GM21360 (cell line): ENCODE measurements at regions not wholly inside any gene's neighbourhood (a gene's known extent, or its start where the extent isn't known, plus 50 kb on each side); places are given as distances from the start of the nearest gene placed in this dataset.

ENCODE experiments used
- ATAC-seq: cut with Tn5 transposase; IDR thresholded peaks from one replicate; pipeline ENCODE4 v1.9.1; 2021; ENCODE audit warnings: mild to moderate bottlenecking, moderate library complexity; ENCODE audit not compliant: unreplicated experiment

DNA sequence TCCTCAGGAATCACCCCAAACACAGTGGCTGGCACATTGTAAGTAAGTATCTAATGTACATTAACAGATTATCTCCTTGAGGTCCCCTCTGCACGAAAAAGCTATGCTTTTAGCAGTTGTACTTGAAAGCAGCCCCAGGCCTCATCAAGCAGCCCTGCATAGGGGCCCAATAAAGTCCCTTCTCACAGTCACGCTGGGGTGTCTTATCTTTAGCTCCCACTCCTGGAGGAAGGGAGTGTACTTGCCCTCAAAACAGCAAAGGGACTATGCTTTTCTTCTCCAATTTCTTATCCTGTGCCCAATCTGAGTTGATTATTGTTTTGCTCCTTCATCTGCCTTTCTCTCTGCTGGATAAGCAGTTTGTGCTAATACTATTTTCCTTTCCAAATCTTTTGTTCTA is 168.8 kb upstream of the PLXNA2 start:
- ATAC-seq = no peak

DNA sequence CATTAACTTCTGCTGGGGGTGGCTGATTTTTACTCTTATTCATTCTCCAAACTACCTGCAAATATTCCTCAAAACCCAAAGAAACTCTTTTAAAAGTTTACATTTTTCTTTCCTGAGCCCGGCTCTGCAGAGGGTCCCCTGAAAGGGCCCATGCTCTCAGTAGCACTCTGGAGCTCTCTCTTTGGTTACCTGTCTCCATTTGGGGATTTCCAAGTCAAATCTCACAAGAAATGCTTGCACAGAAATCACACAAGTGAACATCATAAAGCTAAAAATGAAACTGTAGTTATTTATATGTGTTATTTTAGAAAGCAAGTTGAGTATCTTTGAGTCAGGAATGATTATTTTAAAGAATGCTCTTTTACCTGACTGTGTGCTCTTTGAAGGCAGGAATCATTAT is 174.5 kb upstream of the PLXNA2 start:
- peak; percentile 49 for ATAC-seq

DNA sequence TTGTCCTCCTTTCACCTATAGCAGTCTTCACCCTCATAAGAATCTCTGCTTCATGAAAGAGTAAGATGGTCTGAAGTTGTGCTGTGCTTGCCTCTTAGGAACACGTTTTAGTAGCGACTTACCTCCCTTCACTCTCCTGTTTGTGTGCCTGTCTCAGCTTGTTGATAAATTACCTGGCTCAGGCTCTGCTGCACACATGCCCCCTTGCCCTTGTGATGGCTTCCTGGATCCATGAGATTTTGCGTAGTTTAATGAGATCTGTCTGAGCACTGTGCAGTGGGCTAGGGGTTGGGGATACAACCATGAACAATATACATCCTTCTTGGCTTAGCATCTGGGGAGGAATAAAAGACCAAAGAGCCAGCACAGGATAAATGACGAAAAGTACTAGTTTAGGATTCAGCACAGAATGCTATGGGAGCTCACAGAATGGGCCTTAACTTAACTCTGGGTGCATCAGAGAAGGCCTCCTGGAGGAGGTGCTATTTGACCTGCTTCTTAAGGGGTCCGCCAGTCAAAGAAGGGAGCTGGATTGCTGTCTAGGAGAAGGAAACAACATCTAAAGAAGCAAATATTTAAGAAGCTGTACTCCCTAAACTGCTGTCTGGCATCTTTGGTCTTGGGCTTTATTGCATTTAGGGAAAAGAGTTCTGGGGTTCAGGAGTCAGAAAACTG is 175.7 kb upstream of the PLXNA2 start:
- ATAC-seq = no peak

DNA sequence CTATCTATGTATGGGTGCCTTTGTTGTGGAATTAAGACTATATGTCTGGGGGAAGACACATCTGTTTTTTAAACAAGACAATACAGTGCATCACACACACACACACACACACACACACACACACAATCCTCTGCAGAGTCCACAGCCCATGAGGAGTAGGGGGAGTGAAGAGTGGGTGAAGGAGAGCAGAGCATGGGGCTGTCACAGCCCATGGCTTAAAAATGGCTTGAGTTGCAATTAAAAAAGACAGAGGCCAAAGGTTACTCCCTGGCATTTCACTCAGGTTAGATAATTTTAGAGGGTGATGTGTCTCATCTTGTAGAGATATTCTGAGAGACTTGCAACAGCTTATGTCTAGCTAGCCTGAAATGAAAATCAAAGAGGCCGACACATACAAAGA is 176.5 kb upstream of the PLXNA2 start:
- ATAC-seq = no peak

DNA sequence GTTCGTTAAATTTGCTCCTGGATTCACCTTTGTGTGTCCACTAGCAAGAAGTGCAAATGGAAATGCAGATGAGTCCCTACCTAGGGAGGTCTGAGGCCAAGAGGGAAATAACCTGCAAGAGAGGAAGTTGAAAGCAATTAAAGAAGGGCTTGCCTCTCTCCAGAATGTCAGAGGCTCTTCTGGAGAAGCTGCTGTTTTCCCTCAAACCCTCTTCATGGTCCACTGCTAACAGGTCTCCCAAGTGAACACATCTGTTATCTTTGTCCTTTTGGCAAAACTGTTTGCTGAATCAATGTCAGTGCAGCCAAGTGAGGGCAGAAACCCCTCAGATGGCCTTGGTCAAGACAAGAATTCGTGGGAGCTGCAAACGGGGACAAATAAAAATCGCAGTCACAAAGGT is 177.3 kb upstream of the PLXNA2 start:
- ATAC-seq = no peak

DNA sequence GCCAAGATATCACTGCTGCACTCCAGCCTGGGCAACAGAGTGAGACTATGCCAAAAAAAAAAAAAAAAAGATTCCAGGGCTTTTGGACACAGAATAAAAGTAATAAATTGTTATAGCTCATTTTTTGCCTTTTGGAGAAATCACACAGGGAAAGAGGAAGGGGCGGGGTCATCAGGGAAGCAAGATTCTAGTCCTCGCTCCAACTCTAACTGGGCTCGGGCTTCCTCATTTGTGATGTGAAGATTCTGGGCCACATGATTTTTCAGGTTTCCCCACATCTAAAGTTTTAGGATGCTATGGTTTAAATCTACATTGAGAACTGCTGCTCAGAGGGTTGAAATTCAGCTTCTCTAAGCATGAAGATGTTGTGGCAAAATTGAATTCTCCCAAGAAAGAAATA is 179.3 kb upstream of the PLXNA2 start:
- no peak for ATAC-seq

DNA sequence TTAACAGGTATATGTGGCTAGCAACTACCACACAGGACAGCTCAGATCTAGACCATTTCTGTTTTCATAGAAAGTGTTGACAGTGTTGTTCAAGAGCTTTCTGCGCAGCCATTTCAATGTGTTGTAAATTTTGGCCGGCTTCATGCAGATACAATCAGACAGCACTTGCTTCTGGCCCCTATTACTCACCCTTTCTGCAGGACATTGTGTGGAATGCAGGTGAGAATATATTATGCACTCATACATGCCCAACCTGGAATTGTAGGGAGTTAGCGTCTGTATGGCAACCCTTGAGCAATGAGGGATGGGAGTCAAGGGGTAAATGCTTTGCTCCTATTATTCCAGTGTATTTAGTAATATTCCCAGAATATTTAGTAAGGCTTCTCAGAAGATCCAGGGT is 180.9 kb upstream of the PLXNA2 start:
- ATAC-seq = no peak

DNA sequence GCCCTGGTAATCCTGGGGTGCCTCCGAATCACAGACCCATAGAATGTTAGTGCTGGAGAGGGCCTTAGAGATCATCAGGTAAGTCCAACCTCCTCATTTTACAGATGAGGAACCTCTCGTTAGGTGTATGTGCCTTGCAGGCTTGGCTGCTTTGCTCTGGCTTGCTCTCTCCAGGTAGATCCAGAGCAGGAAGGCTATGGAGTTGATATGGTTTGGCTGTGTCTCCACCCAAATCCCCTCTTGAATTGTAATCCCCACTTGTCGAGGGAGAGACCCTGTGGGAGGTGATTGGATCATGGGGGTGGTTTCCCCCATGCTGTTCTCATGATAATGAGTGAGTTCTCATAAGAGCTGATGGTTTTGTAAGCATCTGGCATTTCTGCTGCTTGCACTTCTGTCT is 186.0 kb upstream of the PLXNA2 start:
- no peak for ATAC-seq

DNA sequence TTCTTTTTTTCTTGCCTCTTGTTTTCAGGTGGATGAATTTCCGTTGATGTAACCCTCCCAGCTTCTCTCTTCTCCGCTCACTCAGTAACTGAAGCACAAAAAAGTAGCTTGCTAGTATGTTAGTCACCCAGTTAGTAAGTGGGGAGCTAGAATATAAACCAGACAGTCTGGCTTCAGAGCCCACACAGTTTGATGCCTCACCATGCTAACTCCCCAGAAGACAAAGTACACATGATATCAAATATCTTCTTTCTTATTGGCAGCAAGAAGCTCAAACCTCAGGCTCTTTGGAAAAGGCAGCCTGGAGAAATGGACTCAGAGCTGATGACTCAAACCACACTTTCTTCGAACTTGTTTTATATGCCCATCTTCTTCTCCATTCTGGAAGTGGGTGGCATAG is 187.5 kb upstream of the PLXNA2 start:
- no peak for ATAC-seq

DNA sequence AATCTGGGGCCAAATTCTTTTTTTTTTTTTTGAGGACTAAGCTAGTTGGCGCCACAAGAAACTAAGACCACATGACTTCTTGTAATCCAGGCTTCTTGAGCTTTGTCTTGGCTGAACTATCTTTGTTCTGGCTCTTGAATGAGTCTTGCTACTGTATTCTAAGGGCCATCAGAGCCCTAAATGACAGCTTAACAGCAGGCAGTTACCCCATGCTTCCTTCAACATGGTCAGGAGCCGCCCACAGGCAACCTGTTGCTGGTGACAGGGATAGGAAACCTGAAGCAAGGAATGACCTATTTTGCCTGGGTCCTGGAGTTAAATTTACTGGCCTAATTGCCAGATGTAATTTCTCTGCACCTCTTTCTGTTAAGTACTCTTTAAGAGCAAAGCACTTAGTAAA is 188.2 kb upstream of the PLXNA2 start:
- no peak for ATAC-seq

DNA sequence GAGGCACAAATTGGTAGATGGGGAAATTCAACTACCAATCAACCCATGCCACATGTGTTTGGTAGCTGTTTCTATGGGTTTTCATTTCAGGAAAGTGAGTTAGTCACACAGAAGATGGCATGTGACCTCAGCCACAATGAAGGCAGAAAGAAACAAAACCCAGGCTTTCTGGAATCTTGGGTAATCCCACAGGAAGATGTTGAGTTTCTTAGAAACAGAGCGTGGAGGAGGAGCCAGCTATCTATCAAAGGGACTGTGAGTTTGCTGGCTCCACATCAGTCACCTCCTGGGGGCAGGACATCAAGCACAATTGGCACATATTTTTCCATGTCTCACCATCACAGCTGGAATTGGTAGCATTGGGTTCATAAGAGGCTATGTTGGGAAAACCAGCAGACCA is 188.9 kb upstream of the PLXNA2 start:
- ATAC-seq = no peak

DNA sequence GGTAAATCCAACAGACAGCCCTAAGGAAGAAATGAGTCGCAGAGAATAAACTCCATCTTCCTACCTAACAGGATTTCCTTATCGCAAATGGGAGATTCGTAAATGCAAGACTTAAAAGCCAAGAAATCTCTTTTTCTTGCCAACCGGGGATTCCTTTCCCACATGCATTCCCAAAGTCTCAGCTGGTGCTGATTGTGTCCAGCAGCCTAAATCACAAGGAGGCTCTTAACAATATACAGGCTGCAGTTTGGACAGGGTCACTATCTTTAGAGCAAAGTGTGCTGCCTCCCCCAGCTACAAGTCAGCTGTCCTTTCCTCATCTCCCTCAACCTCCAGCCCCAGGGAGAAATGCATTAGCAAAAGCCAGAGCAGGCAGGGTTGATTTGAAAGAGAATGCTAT is 189.8 kb upstream of the PLXNA2 start:
- no peak for ATAC-seq

DNA sequence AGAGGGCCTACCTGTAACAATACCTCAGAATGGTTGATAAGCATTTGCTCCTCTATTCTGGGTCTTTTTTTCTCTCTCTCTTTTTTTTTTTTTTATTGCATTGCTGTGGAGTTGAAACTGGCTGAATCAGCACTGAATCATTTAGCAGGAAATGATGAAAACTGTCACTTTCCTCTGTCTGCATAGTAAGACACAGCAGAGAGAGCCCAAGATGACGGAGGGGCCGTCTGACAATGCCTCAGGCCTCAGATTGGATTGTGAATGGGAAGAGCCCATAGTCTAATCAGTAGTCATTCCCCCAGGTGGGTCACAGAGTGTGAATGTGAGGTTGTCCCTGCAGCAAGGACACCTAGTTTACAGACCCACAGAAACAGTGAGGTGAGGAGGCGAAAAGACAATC is 193.2 kb upstream of the PLXNA2 start:
- ATAC-seq = no peak

DNA sequence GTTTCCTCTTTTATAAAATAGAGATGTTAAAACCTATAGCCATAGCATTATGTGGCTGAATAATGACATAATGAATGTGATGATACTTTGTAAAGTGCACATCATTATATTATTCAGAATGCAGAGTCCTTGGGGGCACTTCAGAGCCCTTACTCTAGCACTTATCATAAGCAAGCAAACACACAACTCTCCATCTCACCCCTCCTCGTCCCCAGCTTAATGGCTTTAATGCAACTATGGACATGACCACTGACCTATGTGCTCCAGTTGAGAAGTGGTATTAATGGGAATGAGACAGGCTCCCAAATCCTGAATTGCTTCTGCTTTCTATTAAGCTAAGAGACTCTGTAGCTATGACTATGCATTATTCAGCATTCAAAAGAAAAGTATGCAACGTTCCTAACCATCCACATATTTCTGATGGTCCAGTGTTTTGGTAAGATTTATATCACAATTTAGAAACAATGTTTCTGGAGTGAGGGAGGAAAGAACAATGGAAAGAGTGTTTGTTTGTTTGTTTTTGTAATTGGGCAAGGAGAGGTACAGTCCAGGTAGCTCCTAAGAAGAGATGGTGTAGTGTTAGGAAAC is 194.0 kb upstream of the PLXNA2 start:
- no peak for ATAC-seq

DNA sequence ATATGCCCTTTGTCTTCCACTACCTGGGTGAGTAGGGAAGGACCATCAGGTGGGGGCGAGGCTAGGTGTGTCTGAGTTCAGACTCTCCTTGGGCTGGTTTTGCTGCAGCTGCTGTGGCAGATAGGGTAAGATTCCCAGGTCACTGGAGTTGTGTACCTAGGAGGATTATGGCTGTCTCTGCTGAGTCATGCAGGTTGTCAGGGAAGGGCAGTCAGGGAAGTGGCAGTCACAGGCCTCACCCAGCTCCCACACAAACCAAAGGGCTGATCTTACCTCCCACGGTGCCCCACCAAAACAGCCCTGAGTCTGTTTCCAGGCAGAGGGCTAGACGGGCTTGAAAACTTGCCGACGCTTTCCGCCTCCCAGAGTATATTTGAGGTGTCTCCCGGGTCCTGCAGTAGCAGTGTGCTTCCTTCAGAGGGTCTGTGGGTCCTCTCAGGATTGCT is 201.6 kb upstream of the PLXNA2 start:
- ATAC-seq = no peak

DNA sequence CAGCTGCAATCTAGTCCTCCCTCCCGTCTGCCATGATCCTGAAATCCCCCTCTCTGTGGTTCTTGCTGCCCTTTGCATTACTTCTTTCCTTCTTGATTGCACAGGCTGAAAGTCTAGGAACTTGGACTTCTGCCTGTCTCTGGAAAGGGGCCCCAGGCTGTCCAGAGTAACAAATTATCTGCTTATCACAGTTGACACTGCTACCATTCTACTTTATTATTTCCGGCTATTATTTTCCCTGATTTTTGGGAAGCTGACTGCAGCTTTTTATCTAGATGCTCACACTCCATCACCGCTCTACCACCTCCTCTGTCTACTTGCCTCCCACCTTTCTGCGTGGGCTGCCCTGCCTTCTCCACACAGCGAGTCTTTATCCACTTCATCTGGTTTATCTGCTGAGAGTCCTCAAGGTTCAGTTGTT is 202.1 kb upstream of the PLXNA2 start:
- no peak for ATAC-seq

DNA sequence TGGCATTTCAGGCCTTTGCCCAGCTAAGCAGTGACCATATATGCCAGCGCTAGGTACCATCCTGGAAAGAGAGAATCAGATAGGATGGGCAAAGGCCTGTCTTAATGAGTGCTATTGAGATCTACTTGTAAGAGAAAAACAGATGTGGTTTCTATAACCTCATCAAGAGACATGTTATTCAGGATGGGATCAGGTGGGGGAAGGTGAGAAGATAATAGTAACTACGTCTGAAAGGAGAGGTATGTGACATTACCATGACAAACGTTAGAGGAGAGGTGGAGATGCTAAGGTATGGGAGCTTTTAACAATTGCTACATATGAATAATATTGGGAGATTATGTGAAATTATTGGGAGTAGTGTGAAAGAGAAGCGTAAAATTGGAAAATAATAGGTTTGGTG is 204.2 kb upstream of the PLXNA2 start:
- no peak for ATAC-seq

DNA sequence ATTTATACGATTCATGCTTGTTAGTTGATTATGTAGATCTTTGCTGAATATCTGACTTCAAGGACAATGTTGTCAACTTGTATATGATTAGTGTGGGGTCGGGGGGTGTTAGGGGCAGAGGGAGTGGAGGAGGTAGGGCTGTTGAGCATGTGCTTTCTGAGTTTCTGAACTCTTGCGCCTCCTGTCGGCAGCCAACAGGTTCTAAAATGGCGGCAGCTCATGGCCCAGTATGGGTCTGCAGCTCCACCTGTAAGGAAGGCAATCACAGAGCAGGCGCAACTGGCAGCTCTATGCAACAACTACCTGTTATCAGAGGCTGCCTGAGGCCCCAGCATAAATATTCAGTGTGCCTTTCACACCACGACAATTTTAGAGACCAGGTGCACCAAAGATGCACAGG is 205.8 kb upstream of the PLXNA2 start:
- no peak for ATAC-seq

DNA sequence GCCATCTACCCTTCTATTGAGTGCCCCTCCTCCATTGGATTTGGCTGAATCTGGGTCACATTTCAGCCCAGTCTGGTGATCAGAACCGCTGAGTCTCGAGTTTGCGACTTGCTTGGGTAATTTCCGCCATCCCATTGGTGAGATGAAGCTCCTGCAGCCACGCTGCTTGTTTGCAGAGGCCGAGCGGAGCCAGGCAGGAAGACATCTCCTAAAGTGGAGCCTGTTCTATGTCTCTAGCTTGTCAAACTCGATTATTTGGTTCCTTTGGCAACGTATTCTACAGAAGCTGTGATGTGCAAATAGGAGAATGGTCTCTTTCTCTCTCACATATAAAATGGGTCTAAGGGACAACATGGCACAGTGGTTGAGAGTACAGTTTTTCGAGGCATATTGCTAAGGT is 206.8 kb upstream of the PLXNA2 start:
- no peak for ATAC-seq

DNA sequence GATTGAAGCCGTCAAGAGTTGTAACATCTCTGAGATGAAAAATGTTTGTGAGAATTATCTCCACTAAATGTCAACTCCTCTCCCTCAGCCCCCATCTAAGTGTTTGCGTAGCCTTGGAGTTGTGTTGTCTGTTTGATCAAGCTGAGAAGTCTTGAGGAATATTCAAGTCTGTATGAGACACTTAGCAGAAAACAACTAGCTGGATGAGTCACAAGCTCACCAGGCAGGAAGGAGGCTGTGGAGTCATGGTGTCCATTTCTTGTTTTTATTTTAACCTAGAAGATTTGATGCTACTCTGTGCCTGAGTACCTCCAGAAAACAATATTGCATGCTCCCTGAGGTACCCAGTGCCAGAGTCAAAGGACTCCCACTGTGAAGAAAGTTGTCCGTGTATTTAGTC is 211.6 kb upstream of the PLXNA2 start:
- no peak for ATAC-seq

DNA sequence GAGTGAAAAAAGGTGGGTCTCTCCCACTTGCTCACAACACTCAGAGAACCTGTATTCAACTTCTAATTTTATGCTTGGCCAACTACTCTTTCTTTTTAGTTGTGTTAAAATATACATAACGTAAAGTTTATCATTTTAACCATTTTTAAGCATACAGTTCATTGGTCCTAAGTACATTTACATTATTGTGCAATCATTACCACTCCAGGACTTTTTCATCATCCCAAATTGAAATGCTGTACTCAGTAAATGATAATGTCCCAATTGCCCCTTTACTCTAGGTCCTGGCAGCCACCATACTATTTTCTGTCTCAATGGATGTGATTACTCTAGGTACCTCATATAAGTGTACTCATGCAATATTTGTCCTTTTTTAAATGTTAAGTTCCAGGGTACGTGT is 212.3 kb upstream of the PLXNA2 start:
- ATAC-seq = no peak

DNA sequence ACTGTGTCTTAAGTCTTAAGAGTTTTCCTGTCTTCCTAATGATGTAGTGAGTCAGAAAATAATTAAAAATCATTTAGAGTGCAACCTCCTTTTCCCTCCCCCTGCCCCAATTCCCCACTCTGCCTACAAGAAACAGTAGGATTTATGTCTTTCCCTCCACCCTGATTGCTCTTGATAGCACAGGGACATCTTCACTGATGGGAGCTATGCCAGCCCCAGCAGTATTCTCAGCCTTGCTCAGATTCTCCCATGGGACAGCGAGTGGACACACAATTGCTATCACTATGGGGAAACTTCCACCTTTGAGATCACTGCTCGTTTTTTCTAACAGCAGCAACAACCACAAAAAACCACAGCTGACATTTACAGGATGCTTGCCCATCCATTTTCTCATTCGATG is 216.6 kb upstream of the PLXNA2 start:
- no peak for ATAC-seq

DNA sequence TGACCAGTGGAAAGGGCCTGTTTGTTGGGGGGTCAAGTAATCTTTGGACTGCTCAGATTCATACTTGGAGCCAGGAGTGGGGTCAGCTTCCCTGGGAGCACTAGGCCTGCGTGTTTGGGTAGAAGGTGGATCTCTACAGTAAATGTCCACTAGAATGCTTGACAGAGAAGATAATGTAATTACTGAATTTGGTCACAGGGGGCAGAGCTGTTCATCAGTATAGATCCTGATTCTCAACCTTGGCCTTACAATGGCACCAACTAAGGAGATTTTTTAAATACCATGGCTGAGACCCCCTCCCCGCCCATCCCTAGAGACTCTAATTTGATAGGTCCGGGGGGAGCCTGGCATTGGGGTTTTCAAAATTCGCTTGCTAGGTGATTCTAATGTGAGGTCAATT is 217.5 kb upstream of the PLXNA2 start:
- ATAC-seq = no peak
